ENCODE measurements at regions not wholly inside any gene's neighbourhood (a gene's known extent, or its start where the extent isn't known, plus 50 kb on each side); places are given as distances from the start of the nearest gene placed in this dataset.
"Not testable (repeated sequence)": the region's sequence is repeated elsewhere in the genome, so short reads cannot be mapped to it uniquely, and the experiment has no call there.

GRCh38 chr3:16072420-16073110 is 101.9 kb upstream of the GALNT15 start:
- DNase-seq (ENCODE audit: low read depth in 2 of 2, low spot score in 1 of 2): no peak

GRCh38 chr3:16073203-16073602 is 101.3 kb upstream of the GALNT15 start:
- no peak for DNase-seq (ENCODE audit: low read depth in 2 of 2, low spot score in 1 of 2)

- not testable (repeated sequence) for DNase-seq (ENCODE audit: low read depth in 2 of 2, low spot score in 1 of 2)
Measured at GRCh38 chr3:16073990-16074671, 100.3 kb upstream of the GALNT15 start.

DNA sequence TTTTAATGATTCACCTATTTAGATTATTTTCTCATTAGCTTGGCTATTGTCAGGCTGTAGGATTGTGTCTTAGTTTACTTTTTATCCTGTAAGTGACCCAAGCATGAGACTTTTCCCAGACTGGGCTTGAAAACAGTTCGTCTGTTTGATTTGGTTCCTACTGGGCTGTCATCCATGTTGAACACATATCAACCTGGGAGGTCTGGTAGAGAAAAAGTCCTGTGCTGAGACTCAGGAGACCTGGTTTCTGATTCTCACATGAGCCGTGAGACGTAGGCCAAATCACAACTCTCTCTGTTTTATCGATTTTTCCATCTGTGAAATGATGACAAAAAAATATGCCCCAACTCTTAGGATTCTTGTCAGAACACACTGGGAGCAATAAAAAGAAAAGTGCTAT is 98.8 kb upstream of the GALNT15 start:
- no peak for DNase-seq (ENCODE audit: low read depth in 2 of 2, low spot score in 1 of 2)

- DNase-seq (ENCODE audit: low read depth in 2 of 2, low spot score in 1 of 2): no peak
Measured at GRCh38 chr3:16076564-16076963, 97.9 kb upstream of the GALNT15 start.

GRCh38 chr3:16077146-16077545 is 97.3 kb upstream of the GALNT15 start:
- DNase-seq (ENCODE audit: low read depth in 2 of 2, low spot score in 1 of 2): not testable (repeated sequence)

GRCh38 chr3:16077681-16078080 is 96.8 kb upstream of the GALNT15 start:
- not testable (repeated sequence) for DNase-seq (ENCODE audit: low read depth in 2 of 2, low spot score in 1 of 2)

DNA sequence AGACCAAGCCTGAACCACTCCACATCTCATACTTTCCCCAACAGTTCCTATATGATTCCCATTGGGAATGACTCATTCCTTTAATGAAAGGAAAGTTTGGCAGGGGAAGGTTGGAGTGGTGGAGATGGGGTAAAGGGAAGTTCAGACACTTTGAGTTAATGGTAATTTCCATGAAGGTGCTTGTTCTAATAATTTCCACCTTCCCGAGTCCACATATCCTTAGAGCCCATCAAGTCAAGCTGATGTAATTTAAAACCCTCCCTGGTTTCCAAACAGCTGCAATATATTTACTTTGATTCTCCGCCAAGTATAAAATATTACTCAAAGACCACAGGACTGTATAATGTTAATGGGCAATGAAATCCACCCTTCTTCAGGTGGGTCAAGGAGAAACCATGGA is 95.0 kb upstream of the GALNT15 start:
- no peak for DNase-seq (ENCODE audit: low read depth in 2 of 2, low spot score in 1 of 2)

- DNase-seq (ENCODE audit: low read depth in 2 of 2, low spot score in 1 of 2): no peak
Measured at GRCh38 chr3:16081661-16082060, 92.8 kb upstream of the GALNT15 start.

DNA sequence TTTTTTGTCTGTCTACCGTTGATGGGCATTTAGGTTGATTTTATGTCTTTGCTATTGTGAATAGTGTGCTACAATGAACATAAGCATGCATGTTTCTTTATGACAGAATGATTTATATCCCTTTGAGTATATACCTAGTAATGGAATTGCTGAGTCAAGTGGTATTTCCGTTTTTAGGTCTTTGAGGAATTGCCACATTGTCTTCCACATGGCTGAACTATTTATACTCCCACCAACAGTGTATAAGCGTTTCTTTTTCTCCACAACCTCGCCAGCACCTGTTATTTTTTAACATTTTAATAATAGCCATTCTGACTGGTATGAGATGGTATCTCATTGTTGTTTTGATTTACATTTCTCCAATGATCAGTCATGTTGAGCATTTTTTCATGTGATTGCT is 89.6 kb upstream of the GALNT15 start:
- DNase-seq (ENCODE audit: low read depth in 2 of 2, low spot score in 1 of 2): no peak

- DNase-seq (ENCODE audit: low read depth in 2 of 2, low spot score in 1 of 2): no peak
Measured at GRCh38 chr3:16085410-16085809, 89.1 kb upstream of the GALNT15 start.

DNA sequence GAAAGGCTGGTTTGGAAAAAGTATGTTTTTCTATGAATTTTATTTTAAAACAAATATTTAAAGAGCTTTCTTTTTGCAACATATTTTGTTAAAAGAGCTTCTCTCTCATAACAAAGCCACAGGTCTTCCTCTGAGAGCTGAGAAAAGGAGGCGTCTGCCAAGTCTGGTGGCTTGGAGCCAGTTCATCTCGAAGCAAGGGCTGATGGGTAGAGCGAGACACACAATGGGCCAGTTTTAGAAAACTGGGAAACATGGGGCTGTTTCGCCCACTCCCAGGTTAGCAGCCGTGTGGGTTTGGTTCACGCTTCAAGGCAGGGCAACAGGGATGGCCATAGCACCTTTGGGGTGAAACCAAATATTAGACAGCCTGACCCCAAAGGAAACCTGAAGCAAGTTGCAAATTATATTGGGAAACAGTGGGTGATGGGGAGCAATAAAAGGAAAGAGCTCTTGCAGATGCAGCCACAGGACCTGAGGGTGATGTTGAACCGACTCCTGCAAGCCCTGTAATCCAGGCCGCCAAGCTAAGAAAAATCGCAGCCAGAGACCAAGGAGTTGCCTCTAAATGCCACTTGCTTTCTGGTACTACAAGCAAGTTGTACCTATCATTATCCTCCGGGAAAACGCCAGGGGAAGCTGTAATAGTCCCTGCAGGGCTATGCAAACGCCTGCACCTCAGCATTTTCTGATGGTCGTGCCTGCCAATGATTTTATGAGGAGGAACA is 88.4 kb upstream of the GALNT15 start:
- DNase-seq (ENCODE audit: low read depth in 2 of 2, low spot score in 1 of 2): no peak

DNA sequence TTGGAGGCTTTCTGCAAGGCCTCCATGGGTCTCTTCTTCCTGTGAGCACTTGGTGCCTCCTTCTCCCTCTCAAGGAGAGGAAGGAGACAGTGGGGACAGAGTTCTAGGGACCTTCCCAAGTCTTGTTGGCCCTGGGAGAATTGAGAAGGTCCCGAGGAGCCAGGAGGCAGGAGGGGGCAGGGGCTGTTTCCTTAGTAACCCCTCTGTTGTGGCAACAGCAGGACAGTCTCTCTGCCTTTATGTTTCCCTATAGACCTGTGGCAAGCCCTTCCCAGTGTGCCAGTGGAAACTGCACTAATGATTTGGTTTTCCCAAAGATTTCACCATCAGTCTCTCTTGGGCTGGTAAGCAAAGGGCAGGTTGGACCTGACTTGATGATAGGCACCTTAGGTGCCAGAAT is 87.8 kb upstream of the GALNT15 start:
- DNase-seq (ENCODE audit: low read depth in 2 of 2, low spot score in 1 of 2): no peak

DNA sequence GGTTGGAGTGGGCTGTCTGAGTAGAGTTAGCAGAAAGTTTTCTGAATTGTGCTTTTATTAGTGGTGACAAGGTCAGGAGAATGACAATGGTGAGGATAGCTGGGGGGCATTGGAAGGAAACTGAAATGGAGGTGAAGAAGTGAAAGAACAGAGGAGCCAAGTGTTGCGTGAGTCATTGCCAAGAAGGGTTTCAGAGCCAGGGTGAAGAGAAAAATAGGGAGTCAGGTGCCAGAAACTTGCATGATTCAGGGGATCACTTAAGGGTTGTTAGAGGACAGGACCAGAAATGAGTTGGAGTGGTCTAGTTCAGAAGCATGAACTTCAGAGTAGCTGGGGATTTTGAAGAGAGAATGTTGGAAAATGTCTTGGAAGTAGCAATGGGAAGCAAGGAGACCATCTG is 86.0 kb upstream of the GALNT15 start:
- DNase-seq (ENCODE audit: low read depth in 2 of 2, low spot score in 1 of 2): no peak

GRCh38 chr3:16089521-16089920 is 85.0 kb upstream of the GALNT15 start:
- DNase-seq (ENCODE audit: low read depth in 2 of 2, low spot score in 1 of 2): no peak

GRCh38 chr3:16090024-16090423 is 84.5 kb upstream of the GALNT15 start:
- no peak for DNase-seq (ENCODE audit: low read depth in 2 of 2, low spot score in 1 of 2)

GRCh38 chr3:16090706-16091105 is 83.8 kb upstream of the GALNT15 start:
- no peak for DNase-seq (ENCODE audit: low read depth in 2 of 2, low spot score in 1 of 2)

- DNase-seq (ENCODE audit: low read depth in 2 of 2, low spot score in 1 of 2): no peak
Measured at GRCh38 chr3:16092923-16093322, 81.6 kb upstream of the GALNT15 start.

- no peak for DNase-seq (ENCODE audit: low read depth in 2 of 2, low spot score in 1 of 2)
Measured at GRCh38 chr3:16101295-16102186, 72.9 kb upstream of the GALNT15 start.

DNA sequence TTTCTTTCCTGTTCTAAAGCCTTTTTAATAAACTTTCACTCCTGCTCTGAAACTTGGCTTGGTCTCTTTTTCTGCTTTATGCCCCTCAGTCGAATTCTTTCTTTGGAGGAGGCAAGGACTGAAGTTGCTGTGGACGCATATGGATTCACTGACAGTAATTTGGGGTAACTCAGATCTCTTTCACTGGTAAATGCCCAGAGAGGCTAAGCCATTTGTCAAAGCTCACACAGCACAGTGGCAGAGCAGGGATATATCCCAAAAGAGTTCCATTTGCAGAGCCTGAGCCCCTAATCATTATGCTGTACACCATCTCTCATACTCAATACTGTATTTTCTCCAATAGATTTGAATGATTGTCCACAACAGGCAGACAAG is 72.3 kb upstream of the GALNT15 start:
- no peak for DNase-seq (ENCODE audit: low read depth in 2 of 2, low spot score in 1 of 2)

DNA sequence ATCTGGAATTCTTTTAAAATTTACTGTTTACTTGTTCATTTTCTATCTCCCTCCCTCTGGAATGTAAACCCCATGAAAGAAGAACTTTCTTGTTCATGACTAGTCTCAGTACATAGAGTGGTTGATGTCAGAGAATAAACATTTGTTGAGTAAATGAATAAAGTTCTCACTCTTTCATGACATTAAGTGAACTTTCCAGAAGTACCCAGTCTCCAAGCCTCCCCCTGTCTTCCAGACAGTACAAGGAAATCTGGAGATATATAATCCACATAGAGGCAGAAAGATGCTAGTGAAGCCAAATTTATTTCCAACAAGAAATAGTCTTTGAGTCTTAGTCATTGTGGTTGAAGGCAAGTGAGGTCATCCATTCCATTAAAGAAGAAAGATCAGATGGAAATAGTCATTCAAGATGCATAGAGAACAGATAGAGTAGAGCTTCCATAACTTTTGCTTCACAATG is 71.5 kb upstream of the GALNT15 start:
- DNase-seq (ENCODE audit: low read depth in 2 of 2, low spot score in 1 of 2): no peak

Measured in stimulated activated CD8-positive, alpha-beta memory T cell treated with anti-CD3 and anti-CD28 coated beads, Interleukin-4, amount 100 ng/mL, for 1 hour (primary cell).